Type B pancreatic cell (in vitro differentiated cells): ENCODE measurements at regions not wholly inside any gene's neighbourhood (a gene's known extent, or its start where the extent isn't known, plus 50 kb on each side); places are given as distances from the start of the nearest gene placed in this dataset.

Experiments
- DNase-seq: peaks from one replicate; pipeline ENCODE4 v3.0.0; 2021; ENCODE audit warnings: mixed read lengths; ENCODE audit not compliant: unreplicated experiment; ENCODE audit errors: extremely low spot score
- H3K27ac Mint-ChIP-seq: 2 replicates; pipeline ENCODE4 v1.8.0; 2021; ENCODE audit warnings: mild to moderate bottlenecking, mixed read lengths
- H3K27me3 Mint-ChIP-seq: 2 replicates; pipeline ENCODE4 v1.8.0; 2021; ENCODE audit warnings: mixed read lengths
- H3K36me3 Mint-ChIP-seq: 2 replicates; pipeline ENCODE4 v1.8.0; 2021; ENCODE audit warnings: mixed read lengths
- H3K4me1 Mint-ChIP-seq: one replicate; pipeline ENCODE4 v1.8.0; 2021; ENCODE audit warnings: mixed read lengths; ENCODE audit not compliant: unreplicated experiment
- H3K4me3 Mint-ChIP-seq: 2 replicates; pipeline ENCODE4 v1.8.0; 2021; ENCODE audit warnings: mild to moderate bottlenecking, mixed read lengths
- H3K9me3 Mint-ChIP-seq: 2 replicates; pipeline ENCODE4 v1.8.0; 2021; ENCODE audit warnings: mixed read lengths
- CTCF ChIP-seq: fragments of 200-600 bp; sonication (generic); conservative IDR thresholded peaks from 2 replicates; pipeline ENCODE4 v1.5.0; 2021; ENCODE audit warnings: antibody characterized with exemption, mild to moderate bottlenecking

GRCh38 chr19:20482721-20483120, 82.9 kb downstream of the ZNF737 start:
- H3K27me3 Mint-ChIP-seq, result no peaks in the 10 kb centered on the region
- TF ChIP-seq CTCF, result no peak
- no peaks in the 10 kb centered on the region for H3K4me1 Mint-ChIP-seq
- H3K9me3 Mint-ChIP-seq, result no peaks in the 10 kb centered on the region
- no peaks in the 10 kb centered on the region for H3K36me3 Mint-ChIP-seq
- H3K27ac Mint-ChIP-seq, result no peak overlapping the region
- H3K4me3 Mint-ChIP-seq, result no peak overlapping the region
- DNase-seq, result no peak

- H3K4me3 Mint-ChIP-seq, result no peak overlapping the region
- H3K9me3 Mint-ChIP-seq, result no peaks in the 10 kb centered on the region
- H3K4me1 Mint-ChIP-seq, result no peaks in the 10 kb centered on the region
- TF ChIP-seq CTCF, result no peak
- no peaks in the 10 kb centered on the region for H3K27me3 Mint-ChIP-seq
- no peak for DNase-seq
- no peak overlapping the region for H3K27ac Mint-ChIP-seq
- H3K36me3 Mint-ChIP-seq, result no peaks in the 10 kb centered on the region
These were observed 83.8 kb downstream of the ZNF737 start for GRCh38 chr19:20481736-20482135.

- H3K4me3 Mint-ChIP-seq, result no peak overlapping the region
- no peak for TF ChIP-seq CTCF
- no peaks in the 10 kb centered on the region for H3K36me3 Mint-ChIP-seq
- no peaks in the 10 kb centered on the region for H3K27me3 Mint-ChIP-seq
- no peak overlapping the region for H3K27ac Mint-ChIP-seq
- peaks cover 6% of the 10 kb centered on the region for H3K9me3 Mint-ChIP-seq
- no peak for DNase-seq
- H3K4me1 Mint-ChIP-seq, result no peaks in the 10 kb centered on the region
These were observed 86.1 kb downstream of the ZNF737 start for GRCh38 chr19:20479483-20479882.

- no peaks in the 10 kb centered on the region for H3K27me3 Mint-ChIP-seq
- no peak for TF ChIP-seq CTCF
- no peak overlapping the region for H3K4me3 Mint-ChIP-seq
- H3K4me1 Mint-ChIP-seq, result no peaks in the 10 kb centered on the region
- H3K27ac Mint-ChIP-seq, result no peak overlapping the region
- H3K9me3 Mint-ChIP-seq, result peaks cover 6% of the 10 kb centered on the region
- DNase-seq, result no peak
- H3K36me3 Mint-ChIP-seq, result no peaks in the 10 kb centered on the region
These were observed 86.6 kb downstream of the ZNF737 start for GRCh38 chr19:20478936-20479335.

- Mint-ChIP-seq H3K4me1 (no peaks in the 10 kb centered on the region), H3K27ac (no peak overlapping the region)
- TF ChIP-seq CTCF, result no peak
These were observed 92.7 kb downstream of the ZNF737 start for GRCh38 chr19:20472854-20473253.

GRCh38 chr19:20471431-20471830, 94.2 kb downstream of the ZNF737 start:
- Mint-ChIP-seq H3K4me3 (no peak overlapping the region), H3K36me3 (no peaks in the 10 kb centered on the region), H3K27me3 (no peaks in the 10 kb centered on the region), H3K9me3 (peaks cover 6% of the 10 kb centered on the region), H3K4me1 (no peaks in the 10 kb centered on the region), H3K27ac (no peak overlapping the region)
- TF ChIP-seq CTCF, result no peak
- DNase-seq, result no peak

More at GRCh38 chr19:20472854-20473253, 92.7 kb downstream of the ZNF737 start:
- no peak overlapping the region for H3K4me3 Mint-ChIP-seq
- H3K36me3 Mint-ChIP-seq, result no peaks in the 10 kb centered on the region
- H3K9me3 Mint-ChIP-seq, result peaks cover 6% of the 10 kb centered on the region
- H3K27me3 Mint-ChIP-seq, result no peaks in the 10 kb centered on the region
- DNase-seq, result no peak
